ENCODE measurements at regions not wholly inside any gene's neighbourhood (a gene's known extent, or its start where the extent isn't known, plus 50 kb on each side); places are given as distances from the start of the nearest gene placed in this dataset.

DNA sequence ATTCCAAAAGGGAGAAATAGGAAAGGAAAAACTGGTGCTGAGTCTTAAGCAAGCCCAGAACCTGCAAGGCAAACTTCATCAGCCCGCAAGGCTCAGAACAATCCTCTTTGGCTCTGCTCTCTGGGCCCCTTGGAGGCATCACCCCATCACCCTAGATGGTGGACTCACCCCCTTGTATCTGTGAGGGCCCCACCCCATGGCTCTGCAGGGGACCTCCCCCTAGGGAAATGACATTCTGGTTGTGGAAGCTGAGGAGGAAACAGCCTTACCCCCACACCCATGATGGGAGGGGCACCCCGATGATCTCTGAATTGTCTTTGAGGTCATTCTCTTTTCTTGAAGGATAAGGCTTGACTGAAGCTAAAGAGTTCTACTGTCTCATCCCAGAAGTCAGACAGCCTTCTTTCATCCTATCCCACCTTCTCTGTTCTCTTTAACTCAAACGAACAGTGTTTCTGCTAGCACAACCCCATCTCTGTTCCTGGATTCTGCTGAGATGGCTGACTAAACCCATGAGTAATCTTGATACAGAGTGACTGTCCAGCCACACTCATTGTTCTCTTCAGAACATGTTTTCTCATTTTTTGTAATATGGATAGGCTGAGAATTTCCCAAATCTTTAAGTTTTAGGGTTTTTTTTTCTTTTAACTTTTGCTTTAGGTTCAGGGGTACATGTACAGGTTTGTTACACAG is 492.1 kb upstream of the MYT1L start:
- ChIA-PET CTCF (no interaction called here), POLR2A (no interaction called here)
- Histone ChIP-seq H3K9me3 (no peaks in the 10 kb centered on the region), H3K27ac (ENCODE audit: low read length) (no peak overlapping the region), H3K4me1 (ENCODE audit: control insufficient read depth in 1 of 2, extremely low read depth in 1 of 2, insufficient read depth in 2 of 2, low read length in 2 of 2) (no peaks in the 10 kb centered on the region), H3K4me3 (ENCODE audit: control insufficient read depth in 1 of 2, extremely low read depth in 1 of 2, low read length in 1 of 2) (no peak overlapping the region), H3K36me3 (ENCODE audit: control insufficient read depth in 2 of 2, extremely low read depth in 1 of 2, insufficient read depth in 1 of 2, low read length in 1 of 2) (no peaks in the 10 kb centered on the region), H3K27me3 (replicated peaks in 1 of 2; ENCODE audit: control insufficient read depth in 2 of 2, extremely low read depth in 1 of 2, insufficient read depth in 2 of 2, low read length in 1 of 2) (peaks cover 0 to 4% of the 10 kb centered on the region in 2 experiments)
- DNase-seq (no peak), ATAC-seq (replicated peaks in 1 of 4) (no peak)
- Mint-ChIP-seq H3K27ac (no peak overlapping the region), H3K9me3 (peaks cover 3 to 8% (median 5%) of the 10 kb centered on the region in 3 donors), H3K36me3 (no peaks in the 10 kb centered on the region), H3K4me1 (no peaks in the 10 kb centered on the region), H3K4me3 (no peak overlapping the region), H3K27me3 (peaks cover 0 to 11% of the 10 kb centered on the region in 2 donors)
- WGBS (ENCODE audit: insufficient coverage), result 0% methylated on average over 1 of the region's 3 CpGs

DNA sequence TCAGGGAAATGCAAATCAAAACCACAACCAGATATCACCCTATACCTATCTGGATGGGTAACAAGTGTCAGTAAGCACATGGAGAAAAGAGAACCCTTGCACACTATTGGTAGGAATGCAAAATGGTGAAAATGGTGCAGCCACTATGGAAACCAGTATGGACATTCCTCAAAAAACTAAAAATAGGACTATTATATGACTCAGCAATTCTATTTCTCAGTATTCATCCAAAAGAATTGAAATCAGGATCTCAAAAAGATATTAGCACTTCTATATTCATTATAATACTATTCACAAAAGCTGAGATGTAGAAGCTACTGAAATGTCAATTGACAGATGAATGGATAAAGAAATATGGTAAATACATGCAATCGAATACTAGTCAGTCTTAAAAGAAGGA is 491.1 kb upstream of the MYT1L start:
- ChIA-PET CTCF (no interaction called here), POLR2A (no interaction called here)
- 100% methylated on average over 1 of the region's 1 CpG for WGBS (ENCODE audit: insufficient coverage)

DNA sequence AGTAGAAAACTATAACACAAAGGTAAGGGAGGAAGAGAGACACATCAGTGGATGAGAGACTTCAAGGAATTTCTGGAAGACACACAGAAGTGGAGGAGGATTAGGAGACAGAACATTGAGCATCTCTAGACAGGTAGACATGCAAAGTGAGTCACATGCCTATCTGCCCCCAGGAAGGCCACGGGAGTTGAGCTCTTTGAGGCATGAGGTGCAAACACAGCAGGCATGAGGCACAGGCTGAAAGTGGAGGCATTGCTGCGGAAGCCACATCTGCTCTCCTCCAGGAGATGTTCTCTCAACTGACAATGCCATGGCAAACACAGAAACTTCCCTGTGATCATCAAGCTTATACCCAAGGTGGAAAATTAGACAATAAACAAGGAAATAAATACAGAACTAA is 481.6 kb upstream of the MYT1L start:
- ATAC-seq (replicated peaks in 1 of 4) (no peak), DNase-seq (no peak)
- ChIA-PET POLR2A (no interaction called here), CTCF (no interaction called here)
- no peaks in the 10 kb centered on the region for H3K4me1 ChIP-seq (ENCODE audit: control insufficient read depth in 1 of 2, extremely low read depth in 1 of 2, insufficient read depth in 2 of 2, low read length in 2 of 2)
- H3K27ac ChIP-seq (ENCODE audit: low read length), result no peak overlapping the region
- Mint-ChIP-seq H3K4me1 (no peaks in the 10 kb centered on the region), H3K9me3 (peaks cover 12 to 23% (median 22%) of the 10 kb centered on the region in 3 donors), H3K27ac (no peak overlapping the region), H3K36me3 (no peaks in the 10 kb centered on the region), H3K27me3 (peaks cover 7 to 8% of the 10 kb centered on the region in 2 donors), H3K4me3 (no peak overlapping the region)
- H3K27me3 ChIP-seq (replicated peaks in 1 of 2; ENCODE audit: control insufficient read depth in 2 of 2, extremely low read depth in 1 of 2, insufficient read depth in 2 of 2, low read length in 1 of 2), result peaks cover 0 to 4% of the 10 kb centered on the region in 2 experiments
- H3K9me3 ChIP-seq, result no peaks in the 10 kb centered on the region
- no peaks in the 10 kb centered on the region for H3K36me3 ChIP-seq (ENCODE audit: control insufficient read depth in 2 of 2, extremely low read depth in 1 of 2, insufficient read depth in 1 of 2, low read length in 1 of 2)
- no peak overlapping the region for H3K4me3 ChIP-seq (ENCODE audit: control insufficient read depth in 1 of 2, extremely low read depth in 1 of 2, low read length in 1 of 2)
- 83% methylated on average over 1 of the region's 2 CpGs for WGBS (ENCODE audit: insufficient coverage)

More for the DNA sequence above, 491.1 kb upstream of the MYT1L start:
- Mint-ChIP-seq H3K9me3 (peaks cover 3 to 13% (median 5%) of the 10 kb centered on the region in 3 donors), H3K27me3 (peaks cover 6 to 19% of the 10 kb centered on the region in 2 donors), H3K4me3 (no peak overlapping the region), H3K36me3 (no peaks in the 10 kb centered on the region), H3K27ac (no peak overlapping the region), H3K4me1 (no peaks in the 10 kb centered on the region)
- DNase-seq, result no peak
- Histone ChIP-seq H3K36me3 (ENCODE audit: control insufficient read depth in 2 of 2, extremely low read depth in 1 of 2, insufficient read depth in 1 of 2, low read length in 1 of 2) (no peaks in the 10 kb centered on the region), H3K27ac (ENCODE audit: low read length) (no peak overlapping the region), H3K4me1 (ENCODE audit: control insufficient read depth in 1 of 2, extremely low read depth in 1 of 2, insufficient read depth in 2 of 2, low read length in 2 of 2) (no peaks in the 10 kb centered on the region), H3K27me3 (replicated peaks in 1 of 2; ENCODE audit: control insufficient read depth in 2 of 2, extremely low read depth in 1 of 2, insufficient read depth in 2 of 2, low read length in 1 of 2) (peaks cover 0 to 4% of the 10 kb centered on the region in 2 experiments), H3K9me3 (no peaks in the 10 kb centered on the region), H3K4me3 (ENCODE audit: control insufficient read depth in 1 of 2, extremely low read depth in 1 of 2, low read length in 1 of 2) (no peak overlapping the region)
- no peak for ATAC-seq (replicated peaks in 1 of 4)

DNA sequence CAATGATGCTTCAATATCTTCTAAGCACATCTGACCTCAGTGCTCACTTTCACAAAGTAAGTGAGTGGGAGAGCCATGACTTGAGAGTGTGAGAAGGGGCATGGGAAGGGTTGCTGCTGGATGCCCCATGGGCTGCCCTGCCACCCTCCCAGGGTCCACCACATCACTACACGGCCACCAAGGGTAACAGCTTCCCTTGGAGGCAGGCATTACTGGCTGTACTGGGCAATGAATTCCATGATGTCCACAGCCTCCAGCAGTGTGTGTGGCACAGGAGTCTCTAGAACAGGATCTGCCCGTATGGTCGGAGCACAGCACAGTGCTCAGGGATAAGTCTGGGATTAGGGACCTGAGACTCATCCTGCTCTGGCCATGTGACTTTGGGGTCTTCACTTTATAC is 481.0 kb upstream of the MYT1L start:
- H3K27me3 ChIP-seq (replicated peaks in 1 of 2; ENCODE audit: control insufficient read depth in 2 of 2, extremely low read depth in 1 of 2, insufficient read depth in 2 of 2, low read length in 1 of 2), result peaks cover 0 to 4% of the 10 kb centered on the region in 2 experiments
- DNase-seq (no peak), ATAC-seq (replicated peaks in 1 of 4) (no peak)
- no peak overlapping the region for H3K27ac ChIP-seq (ENCODE audit: low read length)
- WGBS (ENCODE audit: insufficient coverage), result 80% methylated on average over 1 of the region's 3 CpGs
- no peak overlapping the region for H3K27ac Mint-ChIP-seq
- H3K9me3 Mint-ChIP-seq, result peaks cover 12 to 22% (median 21%) of the 10 kb centered on the region in 3 donors
- no peaks in the 10 kb centered on the region for H3K36me3 ChIP-seq (ENCODE audit: control insufficient read depth in 2 of 2, extremely low read depth in 1 of 2, insufficient read depth in 1 of 2, low read length in 1 of 2)
- H3K4me1 Mint-ChIP-seq, result no peaks in the 10 kb centered on the region
- no peak overlapping the region for H3K4me3 ChIP-seq (ENCODE audit: control insufficient read depth in 1 of 2, extremely low read depth in 1 of 2, low read length in 1 of 2)
- H3K4me3 Mint-ChIP-seq, result no peak overlapping the region
- no peaks in the 10 kb centered on the region for H3K36me3 Mint-ChIP-seq
- CTCF ChIA-PET, result no interaction called here
- peaks cover 2 to 5% of the 10 kb centered on the region in 2 donors for H3K27me3 Mint-ChIP-seq
- no peaks in the 10 kb centered on the region for H3K4me1 ChIP-seq (ENCODE audit: control insufficient read depth in 1 of 2, extremely low read depth in 1 of 2, insufficient read depth in 2 of 2, low read length in 2 of 2)
- H3K9me3 ChIP-seq, result no peaks in the 10 kb centered on the region
- POLR2A ChIA-PET, result no interaction called here

DNA sequence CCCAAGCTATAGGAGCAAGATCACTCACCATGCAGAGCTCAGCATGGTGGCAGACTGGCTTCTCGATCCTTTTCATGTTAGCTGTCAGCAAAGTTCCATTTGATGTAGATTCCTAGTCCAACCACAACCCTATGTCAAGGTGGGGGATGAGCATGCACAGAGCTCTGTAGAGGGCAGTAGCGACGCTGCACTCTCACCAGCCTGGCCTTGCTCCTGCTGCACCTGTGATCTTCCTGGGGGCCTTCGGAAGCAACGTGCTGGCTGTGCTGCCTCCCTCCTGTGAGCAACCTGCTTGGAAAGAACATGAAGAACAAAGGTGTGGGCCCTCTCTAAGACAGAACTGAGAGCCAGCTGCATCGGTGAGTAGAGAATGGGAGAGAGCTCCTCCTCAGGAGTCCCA is 479.4 kb upstream of the MYT1L start:
- H3K36me3 ChIP-seq (ENCODE audit: control insufficient read depth in 2 of 2, extremely low read depth in 1 of 2, insufficient read depth in 1 of 2, low read length in 1 of 2), result no peaks in the 10 kb centered on the region
- Mint-ChIP-seq H3K36me3 (no peaks in the 10 kb centered on the region), H3K27ac (no peak overlapping the region), H3K4me1 (no peaks in the 10 kb centered on the region), H3K9me3 (peaks cover 12 to 21% (median 20%) of the 10 kb centered on the region in 3 donors), H3K4me3 (no peak overlapping the region), H3K27me3 (peaks cover 0 to 4% of the 10 kb centered on the region in 2 donors)
- ATAC-seq (replicated peaks in 1 of 4) (no peak), DNase-seq (no peak)
- CTCF ChIA-PET, result interaction anchor here in 1 of 2 donors (0.6 kb wide), 2 partner anchors 46 to 239 kb away, joined by 3 read pairs; no protein-coding TSS in a partner anchor
- 62% methylated on average over 3 of the region's 6 CpGs for WGBS (ENCODE audit: insufficient coverage)
- POLR2A ChIA-PET, result interaction anchor here in 1 of 2 donors (0.6 kb wide), 1 partner anchor 48 kb away, joined by 7 read pairs; no protein-coding TSS in a partner anchor
- no peaks in the 10 kb centered on the region for H3K4me1 ChIP-seq (ENCODE audit: control insufficient read depth in 1 of 2, extremely low read depth in 1 of 2, insufficient read depth in 2 of 2, low read length in 2 of 2)
- peaks cover 0 to 6% of the 10 kb centered on the region in 2 experiments for H3K27me3 ChIP-seq (replicated peaks in 1 of 2; ENCODE audit: control insufficient read depth in 2 of 2, extremely low read depth in 1 of 2, insufficient read depth in 2 of 2, low read length in 1 of 2)
- H3K9me3 ChIP-seq, result no peaks in the 10 kb centered on the region
- H3K27ac ChIP-seq (ENCODE audit: low read length), result no peak overlapping the region
- no peak overlapping the region for H3K4me3 ChIP-seq (ENCODE audit: control insufficient read depth in 1 of 2, extremely low read depth in 1 of 2, low read length in 1 of 2)

DNA sequence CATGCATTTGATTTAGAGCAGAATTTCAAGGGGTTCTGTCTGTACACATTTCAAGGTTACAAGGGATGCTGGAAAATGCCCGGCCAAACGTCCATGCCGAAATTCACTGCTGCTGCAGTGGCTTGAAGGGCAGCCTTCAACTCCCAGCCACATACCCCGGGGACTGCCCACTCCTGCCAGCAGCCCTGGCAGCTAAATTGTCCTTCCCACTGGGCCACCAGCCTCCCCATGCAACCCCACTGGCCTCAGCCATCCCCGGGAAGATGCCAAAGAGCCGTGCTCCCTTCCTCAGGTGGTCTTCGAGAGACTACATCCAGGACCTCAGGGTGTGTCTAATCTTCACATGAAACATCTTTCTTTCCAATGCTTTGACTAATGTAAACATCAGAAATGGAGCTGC is 478.7 kb upstream of the MYT1L start:
- POLR2A ChIA-PET, result no interaction called here
- Histone ChIP-seq H3K4me1 (ENCODE audit: control insufficient read depth in 1 of 2, extremely low read depth in 1 of 2, insufficient read depth in 2 of 2, low read length in 2 of 2) (no peaks in the 10 kb centered on the region), H3K9me3 (no peaks in the 10 kb centered on the region), H3K27me3 (replicated peaks in 1 of 2; ENCODE audit: control insufficient read depth in 2 of 2, extremely low read depth in 1 of 2, insufficient read depth in 2 of 2, low read length in 1 of 2) (peaks cover 0 to 6% of the 10 kb centered on the region in 2 experiments), H3K36me3 (ENCODE audit: control insufficient read depth in 2 of 2, extremely low read depth in 1 of 2, insufficient read depth in 1 of 2, low read length in 1 of 2) (no peaks in the 10 kb centered on the region), H3K27ac (ENCODE audit: low read length) (no peak overlapping the region), H3K4me3 (ENCODE audit: control insufficient read depth in 1 of 2, extremely low read depth in 1 of 2, low read length in 1 of 2) (no peak overlapping the region)
- H3K27me3 Mint-ChIP-seq, result peaks cover 0 to 4% of the 10 kb centered on the region in 2 donors
- H3K27ac Mint-ChIP-seq, result no peak overlapping the region
- H3K36me3 Mint-ChIP-seq, result no peaks in the 10 kb centered on the region
- H3K4me1 Mint-ChIP-seq, result no peaks in the 10 kb centered on the region
- ATAC-seq (replicated peaks in 1 of 4), result no peak
- WGBS (ENCODE audit: insufficient coverage), result 93% methylated on average over 6 of the region's 7 CpGs
- H3K4me3 Mint-ChIP-seq, result no peak overlapping the region
- CTCF ChIA-PET, result no interaction called here
- peaks cover 12 to 18% (median 17%) of the 10 kb centered on the region in 3 donors for H3K9me3 Mint-ChIP-seq
- no peak for DNase-seq

Measured in T-cell (primary cell).